Motor neuron (in vitro differentiated cells): ENCODE measurements at regions not wholly inside any gene's neighbourhood (a gene's known extent, or its start where the extent isn't known, plus 50 kb on each side); places are given as distances from the start of the nearest gene placed in this dataset.

Experiments
- ATAC-seq, 8 experiments: fragments of 200-7000 bp; cut with Tn5 transposase; replicated peaks in 6 of 8; 2 replicates each; pipeline ENCODE4 v1.8.0; 2021; ENCODE audit warnings: mild to moderate bottlenecking in 8 of 8, moderate library complexity in 8 of 8
- H3K27ac ChIP-seq, 2 donors: fragments of 250-450 bp; sonication (Bioruptor Pico); 2 replicates each; pipeline ENCODE4 v1.9.0; 2021; ENCODE audit warnings: antibody characterized with exemption in 2 of 2, mild to moderate bottlenecking in 2 of 2, moderate library complexity in 1 of 2
- H3K4me1 ChIP-seq, 2 donors: fragments of 250-450 bp; sonication (Bioruptor Pico); replicated peaks in 1 of 2; 2 replicates each; pipeline ENCODE4 v1.6.1; 2021; ENCODE audit warnings: antibody characterized with exemption in 2 of 2, mild to moderate bottlenecking in 2 of 2, moderate library complexity in 1 of 2
- H3K4me3 ChIP-seq, 5 donors: fragments of 250-450 bp; sonication (Bioruptor Pico); 2 replicates each; pipeline ENCODE4 v1.9.0; 2021; ENCODE audit warnings: antibody characterized with exemption in 5 of 5, mild to moderate bottlenecking in 5 of 5, moderate library complexity in 4 of 5
- whole genome bisulfite sequencing, 10 experiments: fragments of 450-650 bp; shearing (Covaris generic); methylation state at CpG; one replicate each; pipeline ENCODE4 v1.0.0; 2022; 5-methylcytosine and 5-hydroxymethylcytosine counted together
- in situ Hi-C, 9 experiments: fragments of 400-800 bp; cut with MboI; loops; one replicate each; pipeline ENCODE4 v1.15.0; 2021; ENCODE audit warnings: low sequenced_read_pairs in 9 of 9, low pct_unique_long_range_greater_than_20kb in 2 of 9; ENCODE audit not compliant: unreplicated experiment in 9 of 9

DNA sequence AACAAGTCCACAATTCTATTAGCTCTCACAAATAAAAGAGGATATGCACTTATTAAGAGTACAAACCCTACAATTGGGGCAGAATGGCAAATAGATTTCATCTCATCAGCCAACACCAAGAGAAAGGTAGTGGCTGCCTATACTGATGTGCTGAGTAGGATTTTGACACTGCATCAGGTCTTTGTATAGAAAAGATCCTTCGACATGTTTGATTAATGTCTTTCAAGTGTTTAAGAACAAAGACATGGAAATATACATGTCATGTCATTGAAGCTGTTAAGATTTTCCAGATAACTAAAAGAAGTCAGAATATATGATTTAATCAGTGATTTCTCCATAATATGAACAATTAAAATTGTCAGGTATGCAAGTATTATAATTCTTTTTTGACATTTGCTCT, 238.7 kb upstream of the GRAMD2B start:
- ATAC-seq, result no peak
- Histone ChIP-seq H3K4me3 (no peak overlapping the region), H3K27ac (no peak overlapping the region), H3K4me1 (peaks cover 0 to 15% of the 10 kb centered on the region in 2 donors)
- in situ Hi-C loops, result no loop called here
- 25 to 100% (median 88%) methylated on average over 1 of the region's 1 CpG; no CpG with 5 or more reads in 3 of the 10 experiments for WGBS, 10 experiments

DNA sequence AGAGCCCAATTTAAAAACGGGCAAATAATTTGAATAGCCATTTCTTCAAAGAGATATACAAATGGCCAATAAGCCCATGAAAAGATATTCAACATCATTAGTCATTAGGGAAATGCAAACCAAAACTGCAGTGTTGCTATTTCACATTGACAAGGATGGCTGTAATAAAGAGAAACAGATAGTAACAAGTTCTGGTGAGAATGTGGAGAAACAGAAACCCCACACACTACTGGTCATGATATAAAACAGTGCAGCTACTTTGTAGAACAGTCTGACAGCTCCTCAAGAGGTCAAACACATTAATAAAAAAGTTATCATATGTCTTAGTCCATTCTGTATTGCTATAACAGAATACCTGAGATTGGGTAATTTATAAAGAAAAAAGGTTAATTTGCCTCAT, 237.0 kb upstream of the GRAMD2B start:
- no peak overlapping the region for H3K4me3 ChIP-seq
- in situ Hi-C loops, result no loop called here
- WGBS, 10 experiments, result 0 to 88% (median 80%) methylated on average over 1 of the region's 1 CpG; no CpG with 5 or more reads in 1 of the 10 experiments
- peaks cover 0 to 15% of the 10 kb centered on the region in 2 donors for H3K4me1 ChIP-seq
- no peak overlapping the region for H3K27ac ChIP-seq
- no peak for ATAC-seq

DNA sequence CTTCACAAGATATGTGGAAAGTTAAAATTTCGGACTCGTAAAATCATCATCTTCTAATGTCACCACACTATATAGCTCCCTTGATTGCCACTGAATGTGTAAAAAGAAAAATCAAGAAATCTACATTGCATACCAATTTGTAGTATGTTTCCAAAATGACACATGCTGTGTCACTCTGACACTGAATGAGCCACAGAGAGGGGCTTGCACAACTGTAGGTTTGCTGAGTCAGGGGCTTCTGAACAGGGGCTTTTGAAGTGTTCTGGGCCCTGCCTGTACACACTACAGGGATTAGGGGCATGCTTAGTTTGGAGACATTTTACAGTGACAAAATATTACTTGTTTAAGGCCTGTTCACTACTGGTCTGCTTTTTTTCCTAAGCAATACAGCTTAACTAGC, 234.4 kb upstream of the GRAMD2B start:
- H3K4me1 ChIP-seq, result peaks cover 0 to 21% of the 10 kb centered on the region in 2 donors
- no peak overlapping the region for H3K4me3 ChIP-seq
- no peak for ATAC-seq
- WGBS, 10 experiments, result 63 to 100% (median 100%) methylated on average over 1 to 2 of the region's 2 CpGs; no CpG with 5 or more reads in 5 of the 10 experiments
- in situ Hi-C loops, result no loop called here
- H3K27ac ChIP-seq, result no peak overlapping the region

DNA sequence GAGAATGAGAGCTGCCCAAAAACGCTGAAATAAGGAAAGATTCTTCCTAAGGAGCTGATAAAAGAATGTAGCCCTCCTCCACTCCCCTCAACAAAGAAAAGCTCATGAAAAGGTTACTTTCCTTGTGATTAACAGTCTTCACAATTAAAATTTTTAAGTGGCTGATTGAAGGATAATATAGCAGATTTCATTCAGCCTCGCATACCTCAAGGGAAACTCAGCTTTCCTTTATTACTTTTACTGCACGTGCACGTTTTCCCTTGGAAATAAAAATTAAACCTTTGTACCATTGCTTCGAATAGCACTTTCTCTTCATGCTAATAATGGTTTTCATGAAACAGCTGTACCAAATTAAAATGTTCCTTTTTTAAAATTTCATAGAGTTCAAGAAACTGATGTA, 234.0 kb upstream of the GRAMD2B start:
- no peak for ATAC-seq
- 22 to 80% (median 74%) methylated on average over 2 to 5 of the region's 5 CpGs for WGBS, 10 experiments
- no peak overlapping the region for H3K4me3 ChIP-seq

DNA sequence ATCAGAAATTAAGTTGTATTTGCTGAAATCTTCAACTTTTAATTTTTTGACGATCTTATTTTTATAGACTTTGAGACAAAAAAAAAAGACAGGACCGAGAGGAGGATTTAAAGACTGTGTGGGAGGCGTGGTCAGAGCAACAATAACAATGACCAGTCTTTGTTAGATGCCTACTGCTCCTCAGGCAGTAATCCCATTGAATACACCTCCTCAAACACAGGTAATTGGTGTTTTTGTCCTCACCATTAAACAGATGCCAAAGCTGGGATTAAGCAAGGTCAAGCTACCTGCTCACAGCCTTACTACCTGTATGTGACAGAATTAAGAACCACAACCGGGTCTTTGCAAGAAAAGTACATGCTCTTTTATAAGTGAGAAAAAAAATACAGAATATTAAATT, 233.3 kb upstream of the GRAMD2B start:
- peaks cover 0 to 30% of the 10 kb centered on the region in 2 donors for H3K4me1 ChIP-seq
- H3K27ac ChIP-seq, result no peak overlapping the region
- 64 to 100% (median 74%) methylated on average over 2 to 4 of the region's 4 CpGs; no CpG with 5 or more reads in 1 of the 10 experiments for WGBS, 10 experiments
- ATAC-seq, result no peak
- in situ Hi-C loops, result no loop called here
- no peak overlapping the region for H3K4me3 ChIP-seq

More for the DNA sequence above, 234.0 kb upstream of the GRAMD2B start:
- in situ Hi-C loops, result no loop called here
- Histone ChIP-seq H3K27ac (no peak overlapping the region), H3K4me1 (peaks cover 0 to 24% of the 10 kb centered on the region in 2 donors)

DNA sequence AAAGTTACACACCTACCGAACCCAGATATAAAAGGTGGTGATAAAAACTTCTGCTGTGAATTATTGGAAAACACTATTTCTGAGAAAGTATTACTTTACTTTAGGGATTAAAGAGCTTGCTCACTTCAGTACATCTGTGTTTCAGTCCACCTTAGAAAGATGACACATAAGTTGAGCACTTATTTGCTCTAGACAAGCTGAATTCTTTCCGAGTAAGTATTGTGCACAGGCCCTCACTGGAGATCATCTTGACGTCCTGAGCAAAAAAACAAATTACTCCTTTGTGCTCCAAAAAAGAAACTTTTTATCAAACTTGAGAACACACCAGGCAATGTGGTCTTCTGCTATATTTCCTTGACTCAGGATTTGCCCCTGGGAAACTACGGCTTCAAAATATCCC, 231.0 kb upstream of the GRAMD2B start:
- ATAC-seq, result no peak
- no peak overlapping the region for H3K4me3 ChIP-seq

DNA sequence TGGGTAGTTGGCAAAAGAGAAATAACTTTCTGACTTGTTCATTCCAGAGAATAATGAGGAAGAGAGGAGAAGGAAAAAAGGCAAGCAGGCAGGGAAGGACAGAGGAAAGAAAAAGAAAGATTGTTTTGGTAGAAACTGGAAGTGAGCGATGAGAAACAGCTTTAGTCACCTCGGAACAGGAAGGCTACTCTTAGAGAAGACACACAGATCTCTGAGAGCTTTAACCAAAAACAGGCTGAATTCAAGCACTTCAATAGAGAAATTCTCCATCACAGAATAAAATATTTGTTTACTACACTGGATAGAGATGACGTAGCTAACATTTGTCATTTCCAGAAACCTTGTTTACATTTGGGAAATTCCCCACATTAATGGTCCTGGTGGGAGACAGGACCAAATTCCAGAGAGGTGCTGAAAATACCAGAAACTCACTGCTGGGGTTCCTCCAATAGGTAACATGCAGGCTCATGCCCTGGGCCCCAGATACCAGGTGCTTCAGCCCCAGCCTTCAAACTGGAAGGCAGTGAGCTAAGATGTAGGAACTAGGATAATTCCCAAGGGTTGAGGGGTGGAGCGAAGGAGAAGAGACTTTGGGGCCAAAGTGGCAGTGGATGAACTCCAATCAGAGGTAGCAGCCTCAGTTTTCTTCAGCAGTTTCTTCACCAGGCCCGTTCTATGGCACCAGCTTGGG, 227.7 kb upstream of the GRAMD2B start:
- 17 to 100% (median 83%) methylated on average over 1 to 5 of the region's 5 CpGs for WGBS, 10 experiments
- Histone ChIP-seq H3K4me3 (no peak overlapping the region), H3K27ac (no peak overlapping the region), H3K4me1 (peaks cover 14 to 37% of the 10 kb centered on the region in 2 donors)
- peak in 1 of 8 experiments; percentile 20 for ATAC-seq
- in situ Hi-C loops, result no loop called here

More for the DNA sequence above, 231.0 kb upstream of the GRAMD2B start:
- 81 to 100% (median 90%) methylated on average over 1 to 4 of the region's 4 CpGs for WGBS, 10 experiments
- in situ Hi-C loops, result no loop called here
- peaks cover 0 to 30% of the 10 kb centered on the region in 2 donors for H3K4me1 ChIP-seq
- no peak overlapping the region for H3K27ac ChIP-seq

DNA sequence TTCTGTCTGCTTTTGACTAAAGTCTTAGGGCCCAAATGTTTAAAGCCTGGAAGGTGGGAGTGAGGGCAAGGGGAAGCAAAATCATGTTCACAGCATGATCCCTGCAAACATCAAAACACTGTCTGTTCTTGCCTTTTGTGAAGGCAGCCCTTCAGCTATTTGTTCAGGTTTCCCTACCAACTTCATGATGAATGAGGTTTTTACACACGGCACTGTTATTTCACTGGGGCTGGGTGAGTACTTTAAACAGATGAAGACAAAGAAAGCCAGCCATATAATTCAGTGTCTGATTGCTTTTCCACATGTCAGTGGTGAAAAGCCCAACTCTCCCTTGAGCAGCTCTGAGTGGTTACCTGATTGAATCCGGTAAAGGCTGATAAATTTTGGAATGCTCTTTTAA, 224.7 kb upstream of the GRAMD2B start:
- Histone ChIP-seq H3K27ac (no peak overlapping the region), H3K4me3 (no peak overlapping the region), H3K4me1 (peaks cover 14 to 33% of the 10 kb centered on the region in 2 donors)
- in situ Hi-C loops, result no loop called here
- peak in 5 of 8 experiments; percentile 73 to 96 (median 88) for ATAC-seq
- 0 to 100% (median 8%) methylated on average over 1 to 2 of the region's 2 CpGs; no CpG with 5 or more reads in 2 of the 10 experiments for WGBS, 10 experiments

DNA sequence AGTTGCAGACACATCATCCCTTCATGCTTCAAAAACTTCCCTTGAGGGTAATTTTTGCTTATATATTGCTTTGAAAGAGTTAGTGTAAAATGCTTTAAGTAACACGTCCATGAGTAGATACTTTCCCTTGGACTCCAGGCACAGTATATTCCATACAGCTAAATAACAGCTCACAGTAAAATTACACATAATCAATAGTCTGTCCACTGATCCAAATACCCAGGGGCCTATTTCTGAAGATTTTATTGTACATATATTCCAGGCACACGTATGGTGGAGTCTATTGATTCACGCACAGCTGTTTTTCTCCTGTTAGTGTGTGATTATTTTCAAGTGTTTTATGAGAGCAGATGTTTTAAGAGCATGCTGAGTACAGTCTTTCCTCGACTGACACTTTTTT, 223.7 kb upstream of the GRAMD2B start:
- Histone ChIP-seq H3K4me1 (peaks cover 14 to 25% of the 10 kb centered on the region in 2 donors), H3K27ac (no peak overlapping the region), H3K4me3 (no peak overlapping the region)
- 43 to 82% (median 60%) methylated on average over 1 to 4 of the region's 4 CpGs; no CpG with 5 or more reads in 1 of the 10 experiments for WGBS, 10 experiments
- ATAC-seq, result peak in 1 of 8 experiments; percentile 63
- in situ Hi-C loops, result no loop called here

DNA sequence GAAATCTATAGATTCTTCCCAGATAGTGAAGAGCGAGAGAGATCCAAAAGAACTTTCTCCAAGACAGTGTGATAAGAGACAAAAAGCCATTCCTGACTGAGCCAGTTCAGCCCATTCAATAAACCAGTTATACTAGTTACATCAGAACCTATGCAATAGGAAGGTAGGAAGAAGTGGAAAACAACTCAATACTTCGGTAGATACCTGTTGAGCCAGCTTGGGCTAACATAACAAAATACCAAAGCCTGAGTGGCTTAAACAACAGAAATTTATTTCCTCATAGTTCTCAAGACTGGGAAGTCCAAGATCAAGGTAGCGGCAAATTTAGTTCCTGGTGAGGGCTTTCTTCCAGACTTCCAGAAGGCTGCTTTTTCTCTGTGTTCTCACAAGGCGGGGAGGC, 214.5 kb upstream of the GRAMD2B start:
- H3K4me1 ChIP-seq, result peaks cover 0 to 7% of the 10 kb centered on the region in 2 donors
- no peak overlapping the region for H3K4me3 ChIP-seq
- in situ Hi-C loops, result no loop called here
- ATAC-seq, result no peak
- no peak overlapping the region for H3K27ac ChIP-seq
- WGBS, 10 experiments, result 43 to 100% (median 73%) methylated on average over 1 to 4 of the region's 4 CpGs; no CpG with 5 or more reads in 3 of the 10 experiments

DNA sequence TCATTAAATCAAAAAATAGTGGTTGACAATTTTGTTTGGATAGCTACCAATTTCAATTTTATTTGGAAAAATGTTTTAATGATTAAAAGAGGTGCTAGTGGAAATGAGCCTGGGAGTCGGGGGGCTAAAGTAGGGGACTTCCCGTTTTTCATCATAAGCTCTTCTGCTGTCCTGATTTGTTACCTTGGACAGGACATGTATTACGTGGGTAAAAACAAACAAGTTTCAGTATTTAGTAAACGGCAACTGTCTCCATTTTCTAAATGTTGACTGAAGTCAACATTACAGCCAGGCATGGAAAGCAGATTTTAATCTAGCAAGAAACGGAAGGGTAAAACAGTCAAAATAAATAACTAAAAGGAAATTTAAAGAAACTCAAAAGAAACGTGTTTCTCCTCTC, 212.3 kb upstream of the GRAMD2B start:
- WGBS, 10 experiments, result 38 to 97% (median 88%) methylated on average over 3 to 6 of the region's 6 CpGs
- no peak overlapping the region for H3K4me3 ChIP-seq
- H3K27ac ChIP-seq, result no peak overlapping the region
- peaks cover 0 to 7% of the 10 kb centered on the region in 2 donors for H3K4me1 ChIP-seq
- ATAC-seq, result no peak
- in situ Hi-C loops, result no loop called here

DNA sequence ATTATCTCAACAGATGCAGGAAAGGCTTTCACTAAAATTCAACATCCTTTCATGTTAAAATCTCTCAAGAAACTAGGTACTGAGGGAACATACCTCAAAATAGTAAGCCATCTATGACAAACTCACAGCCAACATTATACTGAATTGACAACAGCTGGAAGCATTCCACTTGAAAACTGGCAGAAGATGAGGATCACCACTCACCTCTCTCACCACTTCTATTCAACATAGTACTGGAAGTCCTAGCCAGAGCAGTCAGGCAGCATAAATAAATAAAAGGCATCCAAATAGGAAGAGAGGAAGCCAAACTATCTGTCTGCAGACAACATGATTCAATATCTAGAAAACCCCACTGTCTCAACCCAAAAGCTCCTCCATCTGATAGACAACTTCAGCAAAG, 203.6 kb upstream of the GRAMD2B start:
- no peak overlapping the region for H3K27ac ChIP-seq
- no peak for ATAC-seq
- H3K4me3 ChIP-seq, result no peak overlapping the region
- in situ Hi-C loops, result no loop called here
- no peaks in the 10 kb centered on the region for H3K4me1 ChIP-seq

DNA sequence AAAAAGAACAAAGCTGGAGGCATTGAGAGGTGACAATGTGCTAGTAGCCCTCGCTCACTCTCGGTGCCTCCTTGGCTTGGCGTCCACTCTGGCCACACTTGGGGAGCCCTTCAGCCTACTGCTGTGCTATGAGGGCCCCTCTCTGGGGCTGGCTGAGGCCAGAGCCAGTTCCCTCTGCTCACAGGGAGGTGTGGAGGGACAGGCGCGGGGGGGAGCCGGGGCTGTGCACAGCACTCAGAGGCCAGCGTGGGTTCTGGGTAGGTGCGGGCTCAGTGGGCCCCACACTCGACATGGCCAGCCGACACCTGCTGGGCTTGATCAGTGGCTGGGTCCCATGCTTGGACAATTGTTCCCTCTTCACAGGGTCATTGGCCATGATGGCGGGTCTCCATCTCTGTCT, 202.5 kb upstream of the GRAMD2B start:
- Histone ChIP-seq H3K4me3 (no peak overlapping the region), H3K27ac (no peak overlapping the region), H3K4me1 (no peaks in the 10 kb centered on the region)
- no peak for ATAC-seq
- in situ Hi-C loops, result no loop called here
- 80 to 90% (median 83%) methylated on average over 1 to 3 of the region's 11 CpGs; no CpG with 5 or more reads in 5 of the 10 experiments for WGBS, 10 experiments

DNA sequence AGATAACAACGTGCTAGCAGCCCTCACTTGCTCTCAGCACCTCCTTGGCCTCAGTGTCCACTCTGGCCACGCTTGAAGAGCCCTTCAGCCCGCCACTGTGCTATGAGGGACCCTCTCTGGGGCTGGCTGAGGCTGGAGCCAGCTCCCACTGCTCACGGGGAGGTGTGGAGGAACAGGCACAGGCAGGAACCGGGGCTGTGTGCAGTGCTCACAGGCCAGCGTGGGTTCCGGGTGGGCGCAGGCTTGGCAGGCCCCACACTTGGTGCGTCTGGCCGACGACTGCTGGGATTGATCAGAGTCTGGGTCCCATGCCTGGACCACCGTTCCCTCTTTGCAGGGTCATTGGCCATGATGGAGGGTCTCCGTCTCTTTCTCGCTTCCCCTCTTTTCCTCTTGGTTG, 194.3 kb upstream of the GRAMD2B start:
- no peaks in the 10 kb centered on the region for H3K4me1 ChIP-seq
- no peak overlapping the region for H3K4me3 ChIP-seq
- ATAC-seq, result no peak
- WGBS, 10 experiments, result 83 to 90% (median 89%) methylated on average over 2 to 5 of the region's 14 CpGs; no CpG with 5 or more reads in 7 of the 10 experiments
- in situ Hi-C loops, result no loop called here
- no peak overlapping the region for H3K27ac ChIP-seq
